Upper lobe of left lung (tissue), 6 donors: ENCODE measurements at regions not wholly inside any gene's neighbourhood (a gene's known extent, or its start where the extent isn't known, plus 50 kb on each side); places are given as distances from the start of the nearest gene placed in this dataset.
"Not testable (repeated sequence)": the region's sequence is repeated elsewhere in the genome, so short reads cannot be mapped to it uniquely, and the experiment has no call there.

Experiments used
- ATAC-seq, 2 donors: fragments of 200-7000 bp; cut with Tn5 transposase; one replicate each; pipeline ENCODE4 v1.9.1; 2022; ENCODE audit warnings: mild to moderate bottlenecking in 2 of 2, moderate library complexity in 2 of 2; ENCODE audit not compliant: low FRiP score in 2 of 2
- DNase-seq, 2 donors: peaks; one replicate each; pipeline ENCODE4 v3.0.0-alpha.2; 2019 to 2020
- H3K27ac ChIP-seq, 4 donors: fragments of 200-600 bp; sonication (generic); one replicate each; pipeline ENCODE4 v1.5.1; 2016 to 2019
- H3K27me3 ChIP-seq, 4 donors: fragments of 200-600 bp; sonication (generic); one replicate each; pipeline ENCODE4 v1.5.1; 2017 to 2019
- H3K36me3 ChIP-seq, 4 donors: fragments of 200-600 bp; sonication (generic); one replicate each; pipeline ENCODE4 v1.5.1; 2016 to 2019
- H3K4me1 ChIP-seq, 4 donors: fragments of 200-600 bp; sonication (generic); one replicate each; pipeline ENCODE4 v1.5.1; 2018 to 2019
- H3K4me3 ChIP-seq, 4 donors: fragments of 200-600 bp; sonication (generic); one replicate each; pipeline ENCODE4 v1.5.1; 2017 to 2019; ENCODE audit warnings: mild to moderate bottlenecking in 2 of 4, moderate library complexity in 1 of 4
- H3K9me3 ChIP-seq, 4 donors: fragments of 200-600 bp; sonication (generic); one replicate each; pipeline ENCODE4 v1.5.1; 2018 to 2019
- EP300 ChIP-seq, 4 donors: sonication (generic); formaldehyde crosslinking; IDR thresholded peaks; one replicate each; pipeline ENCODE4 v1.5.1; 2017; ENCODE audit warnings: antibody characterized with exemption in 4 of 4, control low read depth in 2 of 4
- POLR2A ChIP-seq, 4 donors: fragments of 450-650 bp; IDR thresholded peaks; one replicate each; pipeline ENCODE4 v1.5.1; 2016 to 2017; ENCODE audit warnings: antibody characterized with exemption in 4 of 4, mild to moderate bottlenecking in 2 of 4
- POLR2AphosphoS5 ChIP-seq, 2 donors: sonication (generic); formaldehyde crosslinking; IDR thresholded peaks; one replicate each; pipeline ENCODE4 v1.5.1; 2017; ENCODE audit warnings: antibody characterized with exemption in 2 of 2
- WGBS, 2 donors: methylation state at CpG; one replicate each; pipeline ENCODE4 v1.1.5; 2017 to 2018; 5-methylcytosine and 5-hydroxymethylcytosine counted together
- TF ChIP-seq, protein P1 (sequence below), 6 experiments: fragments of 450-650 bp in 4 of 6; fragments of 200-600 bp in 2 of 6; sonication (generic) in 2 of 6; IDR thresholded peaks; one replicate each; pipeline ENCODE4 v1.5.1; 2016 to 2019; ENCODE audit warnings: antibody characterized with exemption in 6 of 6
- donor health status: DM: no; HTN: no; CAD: no; lungs with moderate emphysema.
- donor health status: DM: no; HTN: yes; CAD: no; lungs with severe emphysema.

- Histone ChIP-seq H3K4me1 (no peaks in the 10 kb centered on the region), H3K27me3 (peaks cover 0 to 4% (median 0%) of the 10 kb centered on the region in 4 donors), H3K27ac (no peak overlapping the region), H3K36me3 (no peaks in the 10 kb centered on the region), H3K4me3 (no peak overlapping the region), H3K9me3 (no peaks in the 10 kb centered on the region)
- TF ChIP-seq, protein P1, sequence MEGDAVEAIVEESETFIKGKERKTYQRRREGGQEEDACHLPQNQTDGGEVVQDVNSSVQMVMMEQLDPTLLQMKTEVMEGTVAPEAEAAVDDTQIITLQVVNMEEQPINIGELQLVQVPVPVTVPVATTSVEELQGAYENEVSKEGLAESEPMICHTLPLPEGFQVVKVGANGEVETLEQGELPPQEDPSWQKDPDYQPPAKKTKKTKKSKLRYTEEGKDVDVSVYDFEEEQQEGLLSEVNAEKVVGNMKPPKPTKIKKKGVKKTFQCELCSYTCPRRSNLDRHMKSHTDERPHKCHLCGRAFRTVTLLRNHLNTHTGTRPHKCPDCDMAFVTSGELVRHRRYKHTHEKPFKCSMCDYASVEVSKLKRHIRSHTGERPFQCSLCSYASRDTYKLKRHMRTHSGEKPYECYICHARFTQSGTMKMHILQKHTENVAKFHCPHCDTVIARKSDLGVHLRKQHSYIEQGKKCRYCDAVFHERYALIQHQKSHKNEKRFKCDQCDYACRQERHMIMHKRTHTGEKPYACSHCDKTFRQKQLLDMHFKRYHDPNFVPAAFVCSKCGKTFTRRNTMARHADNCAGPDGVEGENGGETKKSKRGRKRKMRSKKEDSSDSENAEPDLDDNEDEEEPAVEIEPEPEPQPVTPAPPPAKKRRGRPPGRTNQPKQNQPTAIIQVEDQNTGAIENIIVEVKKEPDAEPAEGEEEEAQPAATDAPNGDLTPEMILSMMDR (IDR thresholded peaks at IDR 0.05), result no peak
- no peak for TF ChIP-seq POLR2AphosphoS5 (IDR thresholded peaks at IDR 0.05)
- no peak for ATAC-seq
- no peak for DNase-seq
- 78% methylated on average over 1 of the region's 1 CpG for WGBS, 2 donors
These were observed 80.8 kb upstream of the SNTG2 start for GRCh38 chr2:869894-870293.

GRCh38 chr2:869357-869871 lies 81.2 kb upstream of the SNTG2 start:
- TF ChIP-seq POLR2A (IDR thresholded peaks at IDR 0.05) (no peak), POLR2AphosphoS5 (IDR thresholded peaks at IDR 0.05) (no peak), EP300 (IDR thresholded peaks at IDR 0.05) (no peak)
- TF ChIP-seq, protein P1 (IDR thresholded peaks at IDR 0.05), result no peak
- no peaks in the 10 kb centered on the region for H3K9me3 ChIP-seq
- H3K27me3 ChIP-seq, result peaks cover 0 to 4% (median 0%) of the 10 kb centered on the region in 4 donors
- H3K4me1 ChIP-seq, result no peaks in the 10 kb centered on the region
- DNase-seq (no peak), ATAC-seq (no peak)
- H3K27ac ChIP-seq, result no peak overlapping the region
- H3K4me3 ChIP-seq, result no peak overlapping the region
- WGBS, 2 donors, result 55 to 73% methylated on average over 11 to 16 of the region's 16 CpGs
- no peaks in the 10 kb centered on the region for H3K36me3 ChIP-seq

DNA sequence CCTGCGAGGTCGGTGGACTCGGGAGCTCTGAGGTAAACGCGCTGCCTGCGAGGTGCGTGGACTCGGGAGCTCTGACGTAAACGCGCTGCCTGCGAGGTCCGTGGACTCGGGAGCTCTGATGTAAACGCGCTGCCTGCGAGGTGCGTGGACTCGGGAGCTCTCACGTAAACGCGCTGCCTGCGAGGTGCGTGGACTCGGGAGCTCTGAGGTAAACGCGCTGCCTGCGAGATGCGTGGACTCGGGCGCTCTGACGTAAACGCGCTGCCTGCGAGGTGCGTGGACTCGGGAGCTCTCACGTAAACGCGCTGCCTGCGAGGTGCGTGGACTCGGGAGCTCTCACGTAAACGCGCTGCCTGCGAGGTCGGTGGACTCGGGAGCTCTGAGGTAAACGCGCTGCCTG lies 81.8 kb upstream of the SNTG2 start:
- ATAC-seq, H3K27ac ChIP-seq, DNase-seq, H3K27me3 ChIP-seq, H3K4me3 ChIP-seq, H3K4me1 ChIP-seq, H3K36me3 ChIP-seq, H3K9me3 ChIP-seq: not testable (repeated sequence)
- WGBS, 2 donors, result 64 to 95% methylated on average over 14 to 38 of the region's 51 CpGs

- DNase-seq, result no peak
- Histone ChIP-seq H3K4me3 (no peak overlapping the region), H3K4me1 (no peaks in the 10 kb centered on the region), H3K27me3 (peaks cover 0 to 4% (median 0%) of the 10 kb centered on the region in 4 donors), H3K27ac (no peak overlapping the region), H3K9me3 (no peaks in the 10 kb centered on the region), H3K36me3 (no peaks in the 10 kb centered on the region)
- 82 to 83% methylated on average over 9 of the region's 9 CpGs for WGBS, 2 donors
- ATAC-seq, result no peak
- no peak for TF ChIP-seq EP300 (IDR thresholded peaks at IDR 0.05)
These were observed 83.4 kb upstream of the SNTG2 start for GRCh38 chr2:867296-867695.

DNA sequence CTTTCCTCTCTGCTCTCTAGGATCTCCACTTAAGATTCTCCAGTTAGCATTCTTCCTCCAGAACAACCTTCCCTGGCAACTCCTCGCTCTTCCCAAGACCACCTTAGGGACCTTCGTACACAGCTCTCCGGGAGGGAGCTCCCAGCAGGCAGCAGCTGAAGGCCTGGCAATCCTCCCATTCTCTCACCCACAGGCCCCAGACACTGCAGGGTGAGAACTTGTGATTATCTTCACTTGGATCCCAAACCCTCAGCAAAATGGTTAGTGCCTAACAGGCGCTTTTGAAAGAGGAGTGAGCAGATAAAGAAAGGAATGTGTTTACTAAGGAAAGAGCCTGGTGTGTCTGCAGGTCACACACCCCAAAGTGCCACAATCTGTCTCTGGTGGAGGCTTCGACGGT lies 83.8 kb upstream of the SNTG2 start:
- TF ChIP-seq EP300 (IDR thresholded peaks at IDR 0.05), result no peak
- TF ChIP-seq POLR2A (IDR thresholded peaks at IDR 0.05), result no peak
- no peak for TF ChIP-seq POLR2AphosphoS5 (IDR thresholded peaks at IDR 0.05)
- TF ChIP-seq, protein P1 (IDR thresholded peaks at IDR 0.05), result no peak
- WGBS, 2 donors, result 46 to 62% methylated on average over 6 of the region's 6 CpGs

DNA sequence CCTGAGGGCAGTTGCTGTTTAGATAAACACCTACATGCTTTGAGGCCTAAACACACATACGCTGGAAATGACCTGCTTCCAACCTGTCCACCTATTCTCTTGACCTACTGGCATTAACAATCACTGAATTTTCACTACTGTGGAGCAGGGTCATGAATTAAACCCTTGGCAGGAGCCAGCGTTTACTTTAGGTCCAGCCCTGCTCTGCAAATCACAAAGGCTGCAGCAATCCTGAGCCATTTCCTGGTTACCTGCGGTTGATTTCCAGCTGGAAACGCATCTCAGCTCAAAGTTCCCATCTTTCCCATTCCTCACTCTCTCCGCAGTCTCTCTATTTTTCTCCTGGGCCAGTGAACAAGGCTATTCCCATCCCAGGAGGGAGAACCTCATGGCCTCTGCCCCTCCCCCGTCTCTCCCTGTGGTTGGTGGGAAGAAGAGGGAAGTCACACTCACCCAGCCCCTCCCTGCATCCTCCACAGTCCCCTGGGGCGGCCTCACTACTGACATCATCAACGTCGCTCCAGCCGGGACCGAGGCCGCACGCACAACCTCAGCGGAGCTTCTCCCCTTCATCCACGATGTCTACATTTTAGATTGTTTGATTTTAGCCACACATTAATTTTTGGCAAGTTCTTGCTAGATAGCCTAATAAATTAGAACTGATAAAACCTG lies 84.5 kb upstream of the SNTG2 start:
- TF ChIP-seq, protein P1 (IDR thresholded peaks at IDR 0.05), result no peak
- no peak for TF ChIP-seq POLR2A (IDR thresholded peaks at IDR 0.05)
- Histone ChIP-seq H3K9me3 (no peaks in the 10 kb centered on the region), H3K27me3 (peaks cover 0 to 4% (median 0%) of the 10 kb centered on the region in 4 donors), H3K36me3 (no peaks in the 10 kb centered on the region), H3K27ac (no peak overlapping the region), H3K4me3 (no peak overlapping the region), H3K4me1 (no peaks in the 10 kb centered on the region)
- no peak for ATAC-seq
- DNase-seq, result no peak
- 63 to 67% methylated on average over 15 of the region's 15 CpGs for WGBS, 2 donors

More for the DNA sequence above, 83.8 kb upstream of the SNTG2 start:
- no peaks in the 10 kb centered on the region for H3K4me1 ChIP-seq
- DNase-seq, result no peak
- H3K27me3 ChIP-seq, result peaks cover 0 to 4% (median 0%) of the 10 kb centered on the region in 4 donors
- H3K27ac ChIP-seq, result no peak overlapping the region
- no peaks in the 10 kb centered on the region for H3K9me3 ChIP-seq
- H3K4me3 ChIP-seq, result no peak overlapping the region
- no peaks in the 10 kb centered on the region for H3K36me3 ChIP-seq
- no peak for ATAC-seq
